ENCODE measurements at regions not wholly inside any gene's neighbourhood (a gene's known extent, or its start where the extent isn't known, plus 50 kb on each side); places are given as distances from the start of the nearest gene placed in this dataset.

DNA sequence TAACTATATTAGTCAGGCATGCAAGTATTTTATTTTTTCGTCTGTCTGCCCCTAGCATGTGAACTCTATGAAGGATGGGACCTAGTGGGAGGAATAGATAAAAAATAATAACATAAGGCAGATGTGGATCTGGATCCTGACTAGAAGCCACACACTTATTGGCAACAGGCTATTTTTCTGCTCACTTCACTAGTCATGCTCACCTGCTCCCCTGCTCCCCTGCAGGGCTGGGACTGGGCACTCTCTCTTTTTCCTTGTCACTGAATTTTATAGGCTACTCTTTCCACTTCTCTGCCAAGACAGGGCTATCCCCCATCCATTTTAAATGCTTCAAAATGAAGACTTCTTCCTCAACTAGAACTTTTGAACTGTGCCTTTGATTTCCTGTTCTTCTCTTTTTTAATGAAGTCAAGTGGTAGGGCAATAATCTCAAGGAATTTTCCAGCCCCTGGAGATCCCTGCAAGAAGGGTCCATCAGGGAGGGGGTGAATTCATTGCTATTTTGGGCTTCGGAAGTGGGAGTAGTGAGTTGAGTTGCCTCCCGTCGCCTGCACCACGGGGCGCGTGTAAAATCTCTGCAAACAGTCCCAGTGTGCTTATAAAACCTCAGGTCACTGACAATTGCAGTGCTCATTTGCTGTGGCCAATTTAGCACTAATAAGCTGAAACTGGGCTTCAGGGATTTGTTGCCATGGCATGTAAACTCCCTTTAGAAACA is 156.7 kb upstream of the NPVF start:
- FAIRE-seq (no peak), ATAC-seq (peak in 2 of 4 donors; percentile 4 to 25), DNase-seq (no peak)
- Histone ChIP-seq H3K4me3 (no peak overlapping the region), H3K4me1 (peaks cover 25 to 50% (median 27%) of the 10 kb centered on the region in 3 donors), H3K9me3 (no peaks in the 10 kb centered on the region), H3K27me3 (no peaks in the 10 kb centered on the region), H3K36me3 (no peaks in the 10 kb centered on the region), H3K27ac (peak overlapping the region in 3 of 4 donors; percentile 20 to 71 (median 51))
- WGBS, 2 donors, result 65 to 76% methylated on average over 7 of the region's 7 CpGs
- TF ChIP-seq, protein P1, sequence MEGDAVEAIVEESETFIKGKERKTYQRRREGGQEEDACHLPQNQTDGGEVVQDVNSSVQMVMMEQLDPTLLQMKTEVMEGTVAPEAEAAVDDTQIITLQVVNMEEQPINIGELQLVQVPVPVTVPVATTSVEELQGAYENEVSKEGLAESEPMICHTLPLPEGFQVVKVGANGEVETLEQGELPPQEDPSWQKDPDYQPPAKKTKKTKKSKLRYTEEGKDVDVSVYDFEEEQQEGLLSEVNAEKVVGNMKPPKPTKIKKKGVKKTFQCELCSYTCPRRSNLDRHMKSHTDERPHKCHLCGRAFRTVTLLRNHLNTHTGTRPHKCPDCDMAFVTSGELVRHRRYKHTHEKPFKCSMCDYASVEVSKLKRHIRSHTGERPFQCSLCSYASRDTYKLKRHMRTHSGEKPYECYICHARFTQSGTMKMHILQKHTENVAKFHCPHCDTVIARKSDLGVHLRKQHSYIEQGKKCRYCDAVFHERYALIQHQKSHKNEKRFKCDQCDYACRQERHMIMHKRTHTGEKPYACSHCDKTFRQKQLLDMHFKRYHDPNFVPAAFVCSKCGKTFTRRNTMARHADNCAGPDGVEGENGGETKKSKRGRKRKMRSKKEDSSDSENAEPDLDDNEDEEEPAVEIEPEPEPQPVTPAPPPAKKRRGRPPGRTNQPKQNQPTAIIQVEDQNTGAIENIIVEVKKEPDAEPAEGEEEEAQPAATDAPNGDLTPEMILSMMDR (IDR thresholded peaks at IDR 0.05), result no peak
- intact Hi-C loops (cut with DNase I), result no loop called here

DNA sequence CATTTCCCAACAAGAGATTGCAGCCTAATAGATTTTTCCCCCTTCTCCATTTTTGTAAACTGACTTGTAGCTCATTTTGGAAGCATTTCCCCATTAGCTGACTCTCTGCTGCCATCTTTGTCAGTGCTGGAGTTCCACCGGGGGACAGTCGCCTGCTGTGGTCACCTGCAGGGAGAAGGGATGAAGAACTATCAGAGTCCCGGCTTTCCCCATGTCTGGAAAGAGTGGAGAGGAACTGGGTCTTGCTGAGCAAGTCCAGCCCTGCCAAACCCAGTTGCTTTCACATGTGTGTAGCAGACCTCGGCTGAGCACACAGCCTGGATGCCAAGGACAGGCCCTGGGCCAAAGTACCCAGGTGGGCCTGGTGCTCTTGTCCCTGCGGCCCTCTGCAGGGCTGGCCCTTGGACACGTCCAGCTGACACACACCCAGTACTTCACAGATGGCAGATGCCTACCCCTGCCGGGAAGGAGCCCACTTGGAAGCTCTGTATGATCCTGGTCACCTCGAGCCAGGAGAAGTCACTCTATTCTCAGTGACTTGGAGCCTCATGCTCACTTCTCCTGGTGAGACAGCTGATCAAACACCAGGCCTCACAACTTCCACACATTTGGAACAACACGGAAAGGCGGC is 157.3 kb upstream of the NPVF start:
- no peaks in the 10 kb centered on the region for H3K27me3 ChIP-seq
- intact Hi-C loops (cut with DNase I), result no loop called here
- DNase-seq (peak; percentile 41 to 87 (median 73)), ATAC-seq (peak; percentile 70 to 85 (median 74)), FAIRE-seq (no peak)
- no peak overlapping the region for H3K4me3 ChIP-seq
- H3K27ac ChIP-seq, result peak overlapping the region; percentile 6 to 71 (median 36)
- 38 to 45% methylated on average over 10 of the region's 10 CpGs for WGBS, 2 donors
- peaks cover 25 to 50% (median 27%) of the 10 kb centered on the region in 3 donors for H3K4me1 ChIP-seq
- TF ChIP-seq, protein P1 (IDR thresholded peaks at IDR 0.05), result no peak
- no peaks in the 10 kb centered on the region for H3K9me3 ChIP-seq
- no peaks in the 10 kb centered on the region for H3K36me3 ChIP-seq

DNA sequence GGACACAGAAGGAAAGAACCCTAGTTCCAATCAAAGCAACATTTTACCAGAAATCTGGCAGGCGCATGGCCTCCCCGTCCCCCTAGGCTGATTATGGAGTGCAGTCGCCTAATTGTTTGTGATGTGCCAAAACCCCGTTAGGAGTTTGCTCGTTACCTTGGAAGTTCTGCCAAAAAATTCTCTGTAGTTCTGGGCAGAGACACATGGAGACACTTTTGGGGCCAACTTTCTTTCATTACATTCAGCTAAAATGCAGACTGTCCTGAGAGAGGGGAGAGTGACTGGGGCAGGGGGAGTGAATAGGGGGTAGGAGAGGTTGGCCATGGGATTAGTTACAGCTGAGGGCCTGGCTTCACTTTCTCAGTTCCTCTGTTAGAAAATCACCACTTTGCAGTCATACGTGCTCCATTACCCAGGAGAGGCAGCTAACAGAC is 158.0 kb upstream of the NPVF start:
- ATAC-seq (peak in 3 of 4 donors; percentile 12 to 42 (median 22)), FAIRE-seq (no peak), DNase-seq (peak in 2 of 6 donors; percentile 19 to 44)
- no peaks in the 10 kb centered on the region for H3K9me3 ChIP-seq
- TF ChIP-seq, protein P1 (IDR thresholded peaks at IDR 0.05), result no peak
- H3K27me3 ChIP-seq, result no peaks in the 10 kb centered on the region
- intact Hi-C loops (cut with DNase I), result no loop called here
- peak overlapping the region; percentile 6 to 71 (median 36) for H3K27ac ChIP-seq
- WGBS, 2 donors, result 22 to 31% methylated on average over 6 of the region's 6 CpGs
- H3K36me3 ChIP-seq, result no peaks in the 10 kb centered on the region
- peaks cover 25 to 50% (median 27%) of the 10 kb centered on the region in 3 donors for H3K4me1 ChIP-seq
- H3K4me3 ChIP-seq, result no peak overlapping the region

DNA sequence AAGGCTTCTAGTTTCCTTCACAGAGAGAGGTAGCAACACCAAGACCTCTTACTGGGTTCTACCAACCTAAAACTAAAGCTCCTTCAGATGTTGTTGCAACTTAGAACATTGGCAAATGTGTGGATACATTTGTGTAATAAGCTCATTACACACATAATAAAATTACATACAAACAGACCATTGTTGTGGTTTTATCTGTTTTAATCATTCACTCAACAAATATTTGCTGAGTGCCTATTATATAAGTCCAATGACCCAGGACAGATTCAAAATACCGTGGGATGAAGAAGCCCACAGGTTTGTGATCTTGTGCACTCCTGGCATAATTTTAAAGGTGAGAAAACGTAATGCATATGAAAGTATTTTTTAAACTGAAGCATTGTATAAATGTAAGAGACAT is 160.4 kb upstream of the NPVF start:
- Histone ChIP-seq H3K9me3 (no peaks in the 10 kb centered on the region), H3K4me1 (peaks cover 21 to 43% (median 37%) of the 10 kb centered on the region in 3 donors), H3K4me3 (no peak overlapping the region), H3K27ac (no peak overlapping the region), H3K27me3 (no peaks in the 10 kb centered on the region), H3K36me3 (no peaks in the 10 kb centered on the region)
- TF ChIP-seq, protein P1 (IDR thresholded peaks at IDR 0.05), result no peak
- DNase-seq (no peak), ATAC-seq (no peak), FAIRE-seq (no peak)
- 15 to 18% methylated on average over 2 of the region's 2 CpGs for WGBS, 2 donors
- intact Hi-C loops (cut with DNase I), result no loop called here
